ENCODE measurements at regions not wholly inside any gene's neighbourhood (a gene's known extent, or its start where the extent isn't known, plus 50 kb on each side); places are given as distances from the start of the nearest gene placed in this dataset.

DNA sequence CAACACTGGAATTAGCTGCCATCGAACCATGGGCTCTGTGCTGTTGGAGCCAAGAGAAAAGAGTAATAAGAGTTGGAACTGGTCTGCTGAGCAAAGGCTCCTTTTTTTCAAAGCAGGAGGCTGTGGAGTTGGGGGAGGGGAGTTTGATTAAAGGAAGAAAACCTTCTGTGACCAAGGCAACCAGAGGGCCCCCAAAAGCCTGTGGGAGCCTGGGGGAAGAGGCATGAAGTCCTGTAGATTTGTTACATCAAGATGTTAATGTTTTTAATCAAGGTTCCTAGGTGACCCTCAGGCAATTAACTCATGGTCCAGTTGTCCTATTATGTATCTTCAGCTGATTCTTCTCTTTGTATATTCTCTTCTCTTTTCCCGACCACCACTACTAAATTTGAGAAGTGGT is 403.9 kb downstream of the NDFIP2 start:
- ATAC-seq: no peak
- DNase-seq (ENCODE audit: low spot score): peak; percentile 22
- no peak overlapping the region for H3K27ac ChIP-seq (ENCODE audit: low read depth)

DNA sequence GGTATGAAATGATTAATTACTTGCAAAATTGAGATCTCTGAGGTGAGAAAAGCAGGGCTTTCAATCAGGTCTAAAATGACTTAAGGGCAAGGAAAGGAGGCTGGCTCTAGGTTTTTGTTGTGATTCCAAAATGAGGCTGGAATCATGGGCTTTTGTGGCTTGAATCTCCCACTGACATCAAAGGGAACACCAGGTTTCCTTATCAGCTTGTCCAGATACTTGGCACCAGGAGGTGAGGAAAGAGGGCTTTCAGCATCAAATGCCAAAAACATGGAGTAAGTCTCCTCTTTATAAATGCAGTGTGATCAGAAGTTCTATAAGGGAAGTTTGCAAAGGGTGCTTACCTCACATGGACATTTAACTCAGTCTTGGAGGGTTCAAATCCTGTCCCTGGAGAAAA is 402.3 kb downstream of the NDFIP2 start:
- Mint-ChIP-seq H3K4me3 (no peak overlapping the region), H3K4me1 (peaks cover 14% of the 10 kb centered on the region), H3K27me3 (ENCODE audit: insufficient read depth, low read depth, poor library complexity) (no peaks in the 10 kb centered on the region), H3K9me3 (no peaks in the 10 kb centered on the region), H3K36me3 (ENCODE audit: low read depth) (no peaks in the 10 kb centered on the region), H3K27ac (no peak overlapping the region)
- no peak overlapping the region for H2AFZ ChIP-seq
- H3F3A ChIP-seq (replicated peaks; ENCODE audit: low read depth): no peaks in the 10 kb centered on the region
- no peaks in the 10 kb centered on the region for H4K20me1 ChIP-seq (replicated peaks; ENCODE audit: insufficient read depth)
- H3K27ac ChIP-seq (ENCODE audit: low read depth): no peak overlapping the region
- ATAC-seq: no peak
- no peaks in the 10 kb centered on the region for H3K79me2 ChIP-seq (replicated peaks; ENCODE audit: insufficient read depth)
- no peak for TF ChIP-seq ZNF114 (CRISPR knock-in tag; IDR thresholded peaks at IDR 0.05)
- no peak for TF ChIP-seq POLR2AphosphoS5 (IDR thresholded peaks at IDR 0.05; ENCODE audit: low read depth)
- TF ChIP-seq, protein P1, sequence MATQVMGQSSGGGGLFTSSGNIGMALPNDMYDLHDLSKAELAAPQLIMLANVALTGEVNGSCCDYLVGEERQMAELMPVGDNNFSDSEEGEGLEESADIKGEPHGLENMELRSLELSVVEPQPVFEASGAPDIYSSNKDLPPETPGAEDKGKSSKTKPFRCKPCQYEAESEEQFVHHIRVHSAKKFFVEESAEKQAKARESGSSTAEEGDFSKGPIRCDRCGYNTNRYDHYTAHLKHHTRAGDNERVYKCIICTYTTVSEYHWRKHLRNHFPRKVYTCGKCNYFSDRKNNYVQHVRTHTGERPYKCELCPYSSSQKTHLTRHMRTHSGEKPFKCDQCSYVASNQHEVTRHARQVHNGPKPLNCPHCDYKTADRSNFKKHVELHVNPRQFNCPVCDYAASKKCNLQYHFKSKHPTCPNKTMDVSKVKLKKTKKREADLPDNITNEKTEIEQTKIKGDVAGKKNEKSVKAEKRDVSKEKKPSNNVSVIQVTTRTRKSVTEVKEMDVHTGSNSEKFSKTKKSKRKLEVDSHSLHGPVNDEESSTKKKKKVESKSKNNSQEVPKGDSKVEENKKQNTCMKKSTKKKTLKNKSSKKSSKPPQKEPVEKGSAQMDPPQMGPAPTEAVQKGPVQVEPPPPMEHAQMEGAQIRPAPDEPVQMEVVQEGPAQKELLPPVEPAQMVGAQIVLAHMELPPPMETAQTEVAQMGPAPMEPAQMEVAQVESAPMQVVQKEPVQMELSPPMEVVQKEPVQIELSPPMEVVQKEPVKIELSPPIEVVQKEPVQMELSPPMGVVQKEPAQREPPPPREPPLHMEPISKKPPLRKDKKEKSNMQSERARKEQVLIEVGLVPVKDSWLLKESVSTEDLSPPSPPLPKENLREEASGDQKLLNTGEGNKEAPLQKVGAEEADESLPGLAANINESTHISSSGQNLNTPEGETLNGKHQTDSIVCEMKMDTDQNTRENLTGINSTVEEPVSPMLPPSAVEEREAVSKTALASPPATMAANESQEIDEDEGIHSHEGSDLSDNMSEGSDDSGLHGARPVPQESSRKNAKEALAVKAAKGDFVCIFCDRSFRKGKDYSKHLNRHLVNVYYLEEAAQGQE (IDR thresholded peaks at IDR 0.05; ENCODE audit: unreplicated experiment): no peak
- TF ChIP-seq JUNB (IDR thresholded peaks at IDR 0.05; ENCODE audit: unreplicated experiment): no peak
- no peak for TF ChIP-seq EZH2phosphoT487 (IDR thresholded peaks at IDR 0.05; ENCODE audit: unreplicated experiment)
- peaks cover 15% of the 10 kb centered on the region; the same call in 1 of the 2 replicates for H3K9me2 ChIP-seq (ENCODE audit: insufficient read depth)
- no peak overlapping the region for H3K4me2 ChIP-seq
- no peaks in the 10 kb centered on the region for H3K4me1 ChIP-seq (ENCODE audit: insufficient read depth)
- H3K4me3 ChIP-seq: no peak overlapping the region
- no peak for DNase-seq (ENCODE audit: low spot score)
- no peaks in the 10 kb centered on the region for H3K27me3 ChIP-seq (ENCODE audit: insufficient read depth)
- H3K36me3 ChIP-seq (ENCODE audit: insufficient read depth): no peaks in the 10 kb centered on the region

More for the DNA sequence above, 403.9 kb downstream of the NDFIP2 start:
- Mint-ChIP-seq H3K9me3 (no peaks in the 10 kb centered on the region), H3K27me3 (ENCODE audit: insufficient read depth, low read depth, poor library complexity) (no peaks in the 10 kb centered on the region), H3K27ac (no peak overlapping the region), H3K36me3 (ENCODE audit: low read depth) (no peaks in the 10 kb centered on the region), H3K4me3 (no peak overlapping the region), H3K4me1 (peaks cover 14% of the 10 kb centered on the region)
- H4K20me1 ChIP-seq (replicated peaks; ENCODE audit: insufficient read depth): no peaks in the 10 kb centered on the region
- H3K36me3 ChIP-seq (ENCODE audit: insufficient read depth): no peaks in the 10 kb centered on the region
- H3K4me2 ChIP-seq: no peak overlapping the region
- H2AFZ ChIP-seq: peak overlapping the region; percentile 60; the same call in 1 of the 2 replicates
- peaks cover 14% of the 10 kb centered on the region; the same call in 1 of the 2 replicates for H3K9me2 ChIP-seq (ENCODE audit: insufficient read depth)
- no peak overlapping the region for H3K4me3 ChIP-seq
- H3F3A ChIP-seq (replicated peaks; ENCODE audit: low read depth): no peaks in the 10 kb centered on the region
- no peaks in the 10 kb centered on the region for H3K27me3 ChIP-seq (ENCODE audit: insufficient read depth)
- no peaks in the 10 kb centered on the region for H3K4me1 ChIP-seq (ENCODE audit: insufficient read depth)
- TF ChIP-seq, protein P2, sequence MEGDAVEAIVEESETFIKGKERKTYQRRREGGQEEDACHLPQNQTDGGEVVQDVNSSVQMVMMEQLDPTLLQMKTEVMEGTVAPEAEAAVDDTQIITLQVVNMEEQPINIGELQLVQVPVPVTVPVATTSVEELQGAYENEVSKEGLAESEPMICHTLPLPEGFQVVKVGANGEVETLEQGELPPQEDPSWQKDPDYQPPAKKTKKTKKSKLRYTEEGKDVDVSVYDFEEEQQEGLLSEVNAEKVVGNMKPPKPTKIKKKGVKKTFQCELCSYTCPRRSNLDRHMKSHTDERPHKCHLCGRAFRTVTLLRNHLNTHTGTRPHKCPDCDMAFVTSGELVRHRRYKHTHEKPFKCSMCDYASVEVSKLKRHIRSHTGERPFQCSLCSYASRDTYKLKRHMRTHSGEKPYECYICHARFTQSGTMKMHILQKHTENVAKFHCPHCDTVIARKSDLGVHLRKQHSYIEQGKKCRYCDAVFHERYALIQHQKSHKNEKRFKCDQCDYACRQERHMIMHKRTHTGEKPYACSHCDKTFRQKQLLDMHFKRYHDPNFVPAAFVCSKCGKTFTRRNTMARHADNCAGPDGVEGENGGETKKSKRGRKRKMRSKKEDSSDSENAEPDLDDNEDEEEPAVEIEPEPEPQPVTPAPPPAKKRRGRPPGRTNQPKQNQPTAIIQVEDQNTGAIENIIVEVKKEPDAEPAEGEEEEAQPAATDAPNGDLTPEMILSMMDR (conservative IDR thresholded peaks at IDR 0.05; ENCODE audit: low read depth in 2 of 2): no peak
- TF ChIP-seq CREB1 (CRISPR knock-in tag; IDR thresholded peaks at IDR 0.05; ENCODE audit: low read depth): no peak
- no peak for TF ChIP-seq POLR2AphosphoS5 (IDR thresholded peaks at IDR 0.05; ENCODE audit: low read depth)
- no peak for TF ChIP-seq NANOG (IDR thresholded peaks at IDR 0.05; ENCODE audit: borderline replicate concordance)
- TF ChIP-seq JUNB (IDR thresholded peaks at IDR 0.05; ENCODE audit: unreplicated experiment): no peak
- H3K79me2 ChIP-seq (replicated peaks; ENCODE audit: insufficient read depth): no peaks in the 10 kb centered on the region

Measured in GM23338 (cell line).